Mammary epithelial cell (primary cell): ENCODE measurements at regions not wholly inside any gene's neighbourhood (a gene's known extent, or its start where the extent isn't known, plus 50 kb on each side); places are given as distances from the start of the nearest gene placed in this dataset.

Experiments used
- EZH2 ChIP-seq: IDR thresholded peaks from 2 replicates; pipeline ENCODE4 v1.6.1; 2012; ENCODE audit warnings: low read length, inconsistent platforms, borderline replicate concordance
- TF ChIP-seq, protein P1 (sequence below), 2 donors: IDR thresholded peaks in 1 of 2; conservative IDR thresholded peaks in 1 of 2; 2 replicates each; pipeline ENCODE4 v1.5.1; 2011 to 2012; ENCODE audit warnings: inconsistent platforms in 2 of 2, low read length in 2 of 2, mild to moderate bottlenecking in 2 of 2, control low read depth in 1 of 2, low read depth in 1 of 2; ENCODE audit not compliant: insufficient read depth in 1 of 2; ENCODE audit errors: extremely low read depth in 1 of 2

DNA sequence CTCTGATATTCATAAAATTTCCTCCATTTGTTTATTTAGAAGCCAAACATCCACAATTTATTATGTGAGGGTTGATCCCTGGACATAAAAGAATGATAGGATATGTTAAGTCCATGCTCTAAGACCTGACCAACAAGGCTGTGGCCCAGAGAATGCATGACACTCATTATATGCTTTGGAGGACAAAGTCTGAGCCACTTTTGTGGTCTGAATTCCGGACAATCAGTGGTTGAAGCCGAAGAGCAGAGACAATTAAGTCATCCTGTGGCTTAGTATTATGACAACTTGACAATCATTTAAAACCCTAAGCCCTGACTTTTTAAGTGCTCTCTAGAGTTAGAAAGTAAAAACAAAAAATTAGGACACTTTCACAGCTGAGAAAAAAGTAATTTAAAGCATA is 483.3 kb downstream of the PLCL1 start:
- TF ChIP-seq, protein P1, sequence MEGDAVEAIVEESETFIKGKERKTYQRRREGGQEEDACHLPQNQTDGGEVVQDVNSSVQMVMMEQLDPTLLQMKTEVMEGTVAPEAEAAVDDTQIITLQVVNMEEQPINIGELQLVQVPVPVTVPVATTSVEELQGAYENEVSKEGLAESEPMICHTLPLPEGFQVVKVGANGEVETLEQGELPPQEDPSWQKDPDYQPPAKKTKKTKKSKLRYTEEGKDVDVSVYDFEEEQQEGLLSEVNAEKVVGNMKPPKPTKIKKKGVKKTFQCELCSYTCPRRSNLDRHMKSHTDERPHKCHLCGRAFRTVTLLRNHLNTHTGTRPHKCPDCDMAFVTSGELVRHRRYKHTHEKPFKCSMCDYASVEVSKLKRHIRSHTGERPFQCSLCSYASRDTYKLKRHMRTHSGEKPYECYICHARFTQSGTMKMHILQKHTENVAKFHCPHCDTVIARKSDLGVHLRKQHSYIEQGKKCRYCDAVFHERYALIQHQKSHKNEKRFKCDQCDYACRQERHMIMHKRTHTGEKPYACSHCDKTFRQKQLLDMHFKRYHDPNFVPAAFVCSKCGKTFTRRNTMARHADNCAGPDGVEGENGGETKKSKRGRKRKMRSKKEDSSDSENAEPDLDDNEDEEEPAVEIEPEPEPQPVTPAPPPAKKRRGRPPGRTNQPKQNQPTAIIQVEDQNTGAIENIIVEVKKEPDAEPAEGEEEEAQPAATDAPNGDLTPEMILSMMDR (conservative IDR thresholded peaks at IDR 0.05 in 1 of 2, IDR thresholded peaks at IDR 0.05 in 1 of 2; ENCODE audit: extremely low read depth in 1 of 2, insufficient read depth in 1 of 2, low read depth in 1 of 2, low read length in 2 of 2), result no peak
- no peak for TF ChIP-seq EZH2
